GM08714 (cell line): ENCODE measurements at regions not wholly inside any gene's neighbourhood (a gene's known extent, or its start where the extent isn't known, plus 50 kb on each side); places are given as distances from the start of the nearest gene placed in this dataset.

Experiments
- H3K4me3 ChIP-seq: fragments of 200-500 bp; sonication (Bioruptor generic); 2 replicates; pipeline ENCODE4 v1.5.1; 2014; ENCODE audit warnings: mild to moderate bottlenecking, low read length, inconsistent platforms
- ZNF274 ChIP-seq: IDR thresholded peaks from 2 replicates; pipeline ENCODE4 v1.6.1; 2012; ENCODE audit warnings: mild to moderate bottlenecking, low read depth, low read length

DNA sequence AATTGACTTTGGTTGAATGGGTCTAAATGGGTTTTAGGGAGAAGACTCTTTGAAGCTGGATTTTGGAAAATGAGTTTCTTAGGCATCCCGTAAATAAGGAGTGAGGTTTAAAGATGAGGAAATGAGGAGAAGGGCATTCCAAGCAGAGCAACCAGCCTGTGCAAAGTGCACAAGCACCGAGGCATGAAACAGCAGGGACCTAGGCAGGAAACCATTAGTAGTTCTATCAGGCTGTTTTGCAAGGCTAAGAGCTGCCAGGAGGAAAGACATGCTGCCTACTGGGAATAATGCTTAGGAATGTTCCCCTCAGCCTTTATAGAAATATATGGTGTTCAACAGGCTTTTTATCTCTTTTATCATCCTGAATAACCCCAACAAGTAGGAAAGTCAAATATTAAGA, 153.1 kb upstream of the FGGY start:
- H3K4me3 ChIP-seq, result no peak overlapping the region
- no peak for TF ChIP-seq ZNF274

DNA sequence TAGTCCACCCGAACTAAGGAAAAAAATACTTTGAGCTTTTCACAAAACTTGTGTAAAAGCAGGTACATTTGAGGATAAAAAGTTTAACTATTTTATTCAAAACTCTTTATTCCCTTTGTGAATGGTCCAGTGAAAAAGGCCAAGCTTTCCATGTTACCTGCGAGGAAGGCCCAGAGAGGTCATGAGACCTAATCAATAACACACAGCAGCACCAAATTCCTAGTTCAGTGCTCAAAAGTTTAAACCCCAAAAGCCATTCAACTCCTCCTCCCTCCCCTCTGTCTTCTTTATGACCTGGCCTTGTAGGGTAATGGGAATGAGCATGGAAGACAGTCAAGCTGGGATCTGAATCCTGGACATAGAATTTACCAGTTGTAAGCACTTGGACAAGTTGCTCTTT, 151.9 kb upstream of the FGGY start:
- no peak for TF ChIP-seq ZNF274
- H3K4me3 ChIP-seq, result no peak overlapping the region

DNA sequence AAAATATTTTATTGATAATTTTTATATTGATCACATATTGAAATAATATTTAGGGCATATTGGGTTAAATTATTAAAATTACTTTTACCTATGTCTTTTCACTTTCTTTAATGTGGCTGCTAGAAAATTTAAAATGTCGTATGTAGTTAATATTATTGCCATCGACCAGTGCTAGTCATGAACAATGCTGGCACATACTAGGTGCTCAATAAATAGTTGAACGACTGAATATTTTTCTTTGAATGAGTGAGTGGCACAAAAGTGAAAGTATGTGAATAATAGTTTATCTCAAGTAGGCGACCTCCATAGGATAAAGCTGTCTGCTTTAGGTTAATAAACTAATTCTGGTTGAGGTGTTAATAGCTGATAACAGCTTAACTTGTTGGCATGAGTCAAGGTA, 150.8 kb upstream of the FGGY start:
- TF ChIP-seq ZNF274, result no peak
- peak overlapping the region; percentile 69 for H3K4me3 ChIP-seq

DNA sequence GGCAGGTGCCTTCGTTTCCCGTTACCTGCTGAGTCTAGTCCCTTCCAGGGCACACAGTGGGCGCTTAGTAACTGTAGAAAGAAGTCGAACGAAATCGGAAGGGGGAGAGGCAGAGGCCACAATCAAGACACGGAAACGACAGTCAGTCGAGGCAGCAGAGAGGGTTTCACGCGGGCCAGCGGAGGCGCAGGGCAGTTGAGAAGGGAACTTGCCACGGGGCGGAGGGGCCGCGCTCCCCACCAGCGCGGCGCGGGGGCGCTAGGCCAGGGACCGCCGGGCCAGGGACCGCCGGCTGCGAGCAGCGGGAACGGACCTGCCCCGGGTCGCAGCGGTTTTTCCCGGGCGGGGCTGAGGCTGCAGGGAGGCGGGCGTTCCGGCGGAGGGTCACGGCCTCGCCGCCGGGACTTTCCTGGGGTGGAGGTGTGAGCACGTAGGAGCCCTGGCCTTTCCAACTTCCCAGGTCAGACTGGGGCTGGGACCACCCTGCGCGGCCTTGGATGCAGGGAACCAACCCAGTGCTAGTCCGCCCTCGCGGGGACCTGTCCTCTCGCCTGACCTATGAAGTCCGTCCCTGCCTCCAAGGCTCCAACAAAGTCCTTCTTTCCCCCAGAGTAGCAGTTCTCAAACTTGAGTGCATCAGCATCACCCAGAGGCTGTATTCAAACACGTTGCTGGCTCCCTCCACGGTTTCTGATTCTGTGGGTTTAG, 150.1 kb upstream of the FGGY start:
- H3K4me3 ChIP-seq, result peak overlapping the region; percentile 69
- no peak for TF ChIP-seq ZNF274

DNA sequence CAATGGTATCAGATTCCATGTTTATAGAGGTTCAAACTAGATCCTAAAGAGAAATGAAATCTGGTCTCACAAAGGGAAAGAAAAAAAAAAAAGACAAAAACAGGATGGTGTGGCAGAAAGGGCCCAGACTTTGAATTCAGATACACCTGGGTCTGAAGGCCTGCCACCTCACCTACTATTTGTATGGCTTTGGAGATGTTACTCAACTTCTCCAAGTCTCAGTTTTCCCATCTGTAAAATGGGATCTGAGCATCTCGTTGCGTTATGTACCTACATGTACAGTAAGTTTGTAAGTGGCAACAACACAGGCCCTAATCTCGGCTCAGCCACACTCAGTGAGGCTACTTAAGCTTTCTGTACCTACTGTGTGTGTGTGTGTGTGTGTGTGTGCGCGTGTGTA, 147.5 kb upstream of the FGGY start:
- no peak overlapping the region for H3K4me3 ChIP-seq
- no peak for TF ChIP-seq ZNF274

DNA sequence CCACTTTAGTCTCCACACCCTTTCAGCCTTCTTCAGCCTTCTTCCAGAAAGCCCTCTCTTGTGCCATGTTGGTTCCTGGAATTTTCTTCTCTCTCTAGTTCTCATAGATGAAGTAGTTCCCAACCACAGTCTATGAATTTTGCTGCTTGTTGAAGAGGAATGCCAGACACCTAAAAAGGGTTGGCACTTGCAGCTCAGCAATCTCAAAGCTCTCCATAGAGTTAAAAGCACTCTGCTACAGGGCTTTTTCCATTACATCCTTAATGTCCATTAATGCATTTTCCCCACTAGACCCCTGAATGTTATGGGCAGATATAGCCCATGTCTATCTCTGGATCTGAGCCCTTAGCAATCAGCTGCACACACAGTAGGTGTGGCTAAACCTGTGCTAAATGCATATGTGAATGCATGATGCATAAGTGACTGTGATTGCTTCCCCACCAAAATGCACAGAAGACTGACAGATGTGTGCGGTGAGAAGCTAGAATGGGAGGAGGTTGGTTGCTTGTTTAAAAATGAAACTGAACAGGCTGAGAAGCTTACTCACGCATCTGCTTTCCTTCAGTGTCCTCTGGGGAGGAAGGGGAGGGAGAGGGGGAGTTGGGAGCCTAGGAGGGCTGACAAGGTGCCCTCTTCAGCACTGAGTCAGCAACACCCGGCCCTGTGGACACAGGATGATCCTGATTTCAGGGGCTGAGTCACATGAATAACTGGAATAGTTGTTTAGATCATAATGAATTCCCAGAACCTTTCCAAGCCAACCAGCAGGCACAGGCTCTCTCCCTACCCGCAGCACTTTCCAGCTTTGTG, 146.1 kb upstream of the FGGY start:
- H3K4me3 ChIP-seq, result no peak overlapping the region
- TF ChIP-seq ZNF274, result no peak

DNA sequence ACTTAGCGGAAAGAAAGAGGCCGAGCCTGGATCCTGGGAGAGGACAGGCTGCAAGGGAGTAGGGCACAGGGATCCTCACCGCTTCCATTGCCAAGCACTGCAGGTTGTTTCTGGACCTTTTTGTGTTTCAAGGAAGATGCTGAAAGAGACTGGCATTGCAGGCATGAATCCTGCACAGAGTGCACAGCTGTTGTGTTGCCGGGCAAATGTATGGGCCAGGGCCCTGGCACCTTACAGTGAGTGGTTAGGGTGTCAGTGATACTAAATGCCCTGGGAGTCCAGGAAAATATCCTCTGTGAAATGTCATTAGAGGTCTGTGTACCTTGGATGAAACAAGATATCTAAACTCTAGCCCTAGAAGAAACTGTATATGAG, 145.5 kb upstream of the FGGY start:
- TF ChIP-seq ZNF274, result no peak
- no peak overlapping the region for H3K4me3 ChIP-seq

DNA sequence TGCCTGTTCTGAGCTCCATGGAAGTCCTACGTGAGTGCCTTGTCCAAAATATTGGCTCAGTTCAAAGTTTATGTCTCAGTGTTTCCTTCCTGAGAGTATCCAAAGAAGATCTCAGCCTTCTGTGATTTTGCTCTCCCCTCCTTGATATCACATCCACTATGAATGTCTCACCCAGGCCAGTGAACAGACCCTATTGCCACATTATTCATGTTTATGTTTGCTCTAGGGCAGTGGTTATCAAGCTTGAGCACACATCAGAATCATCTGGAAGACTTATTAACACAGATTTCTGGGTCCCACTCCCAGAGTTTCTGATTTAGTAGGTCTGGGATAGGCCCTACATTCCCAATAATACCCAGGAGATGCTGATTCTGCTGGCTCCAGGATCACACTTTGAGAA, 145.0 kb upstream of the FGGY start:
- no peak for TF ChIP-seq ZNF274

DNA sequence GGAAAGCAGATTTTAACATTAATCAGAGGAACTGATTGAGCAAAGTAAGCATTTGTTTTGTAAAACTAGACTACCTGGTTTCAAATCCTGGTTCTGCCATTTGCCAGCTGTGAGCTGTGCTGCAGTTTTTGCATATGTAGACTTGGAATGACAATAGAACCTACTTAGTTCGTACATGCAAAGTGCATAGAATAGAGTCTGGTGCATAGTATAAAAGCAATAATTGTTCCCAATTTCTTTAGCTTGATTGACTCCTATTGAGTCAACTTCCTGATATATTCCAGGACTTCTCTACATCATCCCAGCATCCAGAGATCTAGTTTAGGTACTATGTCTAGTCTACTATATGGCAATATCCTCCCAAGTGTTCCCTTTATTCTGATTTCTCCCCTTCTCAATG, 144.4 kb upstream of the FGGY start:
- TF ChIP-seq ZNF274, result no peak

More for the DNA sequence above, 145.0 kb upstream of the FGGY start:
- H3K4me3 ChIP-seq, result no peak overlapping the region

DNA sequence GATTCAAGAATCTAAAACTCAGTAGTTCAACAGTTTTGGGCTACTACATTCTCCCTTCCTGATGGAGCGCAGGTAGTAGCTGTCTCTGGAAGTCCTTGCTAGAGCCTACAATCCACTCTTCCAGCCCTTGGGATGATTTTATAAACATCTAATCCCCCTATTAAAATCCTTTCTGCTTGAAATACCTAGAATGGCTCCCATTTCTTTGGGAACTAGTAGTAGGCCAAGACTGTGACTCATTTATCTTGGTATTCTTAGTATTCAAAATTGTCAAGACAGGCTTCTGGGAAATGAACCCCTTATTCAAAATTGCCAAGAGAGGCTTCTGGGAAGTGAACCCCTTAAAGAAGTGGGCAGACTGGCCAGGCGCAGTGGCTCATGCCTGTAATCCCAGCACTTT, 142.5 kb upstream of the FGGY start:
- no peak for TF ChIP-seq ZNF274

More for the DNA sequence above, 144.4 kb upstream of the FGGY start:
- H3K4me3 ChIP-seq, result no peak overlapping the region

DNA sequence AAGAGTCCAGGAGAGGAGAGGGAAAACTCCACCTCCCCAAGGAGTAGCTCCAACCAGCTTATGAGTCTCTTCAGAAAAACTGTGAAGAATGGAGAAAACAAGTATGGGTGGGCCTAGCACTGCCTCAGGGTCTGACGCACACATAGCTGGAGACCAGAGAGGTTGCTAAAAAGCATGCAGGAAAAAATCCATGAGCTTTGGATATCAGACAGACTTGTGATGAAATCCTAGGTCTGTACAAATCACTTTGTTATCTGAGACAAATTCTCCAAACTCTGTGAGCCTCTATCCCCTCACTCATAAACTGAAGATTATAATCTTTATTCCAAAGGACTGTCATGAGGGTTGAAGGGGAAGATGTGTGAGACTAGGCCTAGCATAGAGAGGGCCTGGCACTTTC, 141.5 kb upstream of the FGGY start:
- TF ChIP-seq ZNF274, result no peak
- no peak overlapping the region for H3K4me3 ChIP-seq

More for the DNA sequence above, 142.5 kb upstream of the FGGY start:
- H3K4me3 ChIP-seq, result no peak overlapping the region

DNA sequence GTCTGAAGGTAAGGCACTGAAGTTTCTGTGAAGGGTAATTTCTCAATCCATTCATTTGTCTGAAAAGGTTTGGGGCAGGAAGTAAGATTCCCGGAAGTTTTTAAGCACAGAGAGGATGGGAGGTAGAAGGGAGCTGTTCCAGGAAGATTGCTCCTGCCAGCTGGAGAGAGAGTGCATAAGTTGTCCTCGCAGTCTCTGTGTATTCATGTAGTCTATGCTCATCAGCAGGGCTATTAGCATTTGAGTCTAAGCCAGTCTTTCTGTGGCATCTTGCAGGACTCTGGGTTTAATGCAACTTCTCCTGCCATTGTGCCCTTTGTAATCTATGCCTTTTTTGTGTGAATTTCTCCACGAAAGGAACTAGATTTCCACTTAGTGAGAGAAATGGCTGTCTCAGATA, 140.8 kb upstream of the FGGY start:
- no peak for TF ChIP-seq ZNF274
- H3K4me3 ChIP-seq, result no peak overlapping the region

DNA sequence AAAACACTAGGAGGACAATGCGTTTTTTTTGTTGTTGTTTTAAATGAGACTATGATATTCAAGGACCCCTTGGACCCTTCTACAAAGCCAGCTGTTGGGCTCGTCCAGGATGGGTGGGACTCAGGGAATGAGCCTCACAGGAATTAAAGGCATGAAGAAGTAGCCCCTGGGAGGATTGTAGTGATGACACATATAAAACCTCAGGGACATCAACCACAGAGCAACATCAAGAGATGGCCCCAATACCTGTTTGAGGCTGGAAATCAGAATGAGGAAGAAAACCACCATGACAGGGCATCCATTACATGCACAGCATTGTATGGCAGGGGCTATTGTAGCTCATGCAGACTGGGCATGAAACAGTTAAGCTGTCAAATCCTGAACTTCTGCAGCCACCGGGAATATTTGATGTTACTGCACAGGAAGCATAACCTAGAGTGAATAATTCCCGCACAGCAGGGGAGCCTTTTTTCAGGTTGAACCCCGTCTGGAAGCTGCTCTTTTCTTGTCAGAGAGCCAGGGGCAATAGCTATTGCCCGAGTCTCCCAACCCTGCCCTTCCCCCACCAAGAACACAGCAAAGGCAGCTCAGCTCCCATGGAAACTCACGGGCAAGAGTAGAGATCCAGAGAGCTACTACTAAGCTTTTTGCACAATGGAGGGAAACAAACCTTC, 140.2 kb upstream of the FGGY start:
- no peak overlapping the region for H3K4me3 ChIP-seq
- TF ChIP-seq ZNF274, result no peak

DNA sequence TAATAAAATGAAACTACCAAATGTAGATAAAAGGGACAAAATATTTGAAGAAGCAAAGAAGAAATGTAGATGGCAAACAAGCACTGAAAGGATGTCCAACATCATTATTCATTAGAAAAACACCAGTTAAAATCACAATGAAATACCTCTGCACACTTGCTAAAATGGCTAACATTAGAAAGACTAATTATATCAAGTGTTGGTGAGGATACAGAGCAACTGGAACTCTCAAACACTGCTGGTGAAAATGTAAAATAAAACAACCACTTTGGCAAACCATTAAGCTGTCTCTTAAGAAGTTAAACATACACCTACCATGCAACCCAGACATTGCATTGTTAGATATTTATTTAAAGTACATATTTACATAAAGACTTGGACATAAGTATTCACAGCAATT, 138.6 kb upstream of the FGGY start:
- TF ChIP-seq ZNF274, result no peak
- no peak overlapping the region for H3K4me3 ChIP-seq
